ENCODE measurements at regions not wholly inside any gene's neighbourhood (a gene's known extent, or its start where the extent isn't known, plus 50 kb on each side); places are given as distances from the start of the nearest gene placed in this dataset.
"Not testable (repeated sequence)": the region's sequence is repeated elsewhere in the genome, so short reads cannot be mapped to it uniquely, and the experiment has no call there.

DNA sequence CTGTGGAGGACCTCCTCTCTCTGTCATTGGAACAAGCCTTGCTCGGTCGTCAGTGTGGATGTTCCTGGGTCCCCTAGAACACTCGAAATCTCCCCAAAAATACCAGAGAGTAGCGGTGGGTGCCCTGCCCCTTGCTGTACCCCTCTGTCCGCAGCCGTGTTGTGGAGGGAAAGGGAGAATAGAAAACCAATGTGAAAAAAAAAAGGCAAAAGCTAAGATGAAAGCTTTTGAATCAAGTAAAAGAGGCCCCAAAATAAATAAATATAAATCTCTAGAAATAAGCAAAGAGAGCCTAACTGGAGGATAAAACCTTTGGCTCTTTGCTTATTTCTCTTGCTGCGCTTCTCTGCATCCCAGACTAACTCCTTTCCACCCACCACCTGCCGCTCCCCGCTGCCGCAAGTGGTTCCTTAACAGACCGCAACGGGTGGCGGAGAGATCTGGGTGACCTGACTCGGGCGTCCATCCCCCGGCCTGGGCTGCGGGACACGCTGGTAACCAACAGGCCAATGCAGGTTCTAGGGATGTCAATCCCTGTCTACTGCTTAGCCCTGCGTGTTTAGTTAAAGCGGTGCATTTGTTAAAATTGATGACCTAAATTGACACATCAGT is 110.0 kb downstream of the GPX5 start:
- H3K27ac Mint-ChIP-seq = no peak overlapping the region
- no peak for ATAC-seq
- peaks cover 70% of the 10 kb centered on the region for H3K27me3 Mint-ChIP-seq
- H3K36me3 Mint-ChIP-seq (ENCODE audit: low read depth) = no peaks in the 10 kb centered on the region
- DNase-seq = no peak
- peaks cover 3% of the 10 kb centered on the region for H3K9me3 Mint-ChIP-seq
- peaks cover 4% of the 10 kb centered on the region for H3K4me1 Mint-ChIP-seq
- peak overlapping the region; percentile 62 for H3K4me3 Mint-ChIP-seq

- H3K36me3 Mint-ChIP-seq (ENCODE audit: low read depth) = peaks cover 2% of the 10 kb centered on the region
- peaks cover 3% of the 10 kb centered on the region for H3K9me3 Mint-ChIP-seq
- H3K27me3 Mint-ChIP-seq = peaks cover 57% of the 10 kb centered on the region
- no peak overlapping the region for H3K27ac Mint-ChIP-seq
- no peak overlapping the region for H3K4me3 Mint-ChIP-seq
- DNase-seq = no peak
- H3K4me1 Mint-ChIP-seq = peaks cover 8% of the 10 kb centered on the region
- ATAC-seq = no peak
Observed at GRCh38 chr6:28638787-28639430, 113.2 kb downstream of the GPX5 start.

- not testable (repeated sequence) for H3K36me3 Mint-ChIP-seq (ENCODE audit: low read depth); ATAC-seq; DNase-seq; H3K27ac Mint-ChIP-seq; H3K4me3 Mint-ChIP-seq; H3K9me3 Mint-ChIP-seq; H3K4me1 Mint-ChIP-seq
- peaks cover 55% of the 10 kb centered on the region for H3K27me3 Mint-ChIP-seq
Observed at GRCh38 chr6:28639445-28640290, 114.0 kb downstream of the GPX5 start.

- Mint-ChIP-seq H3K4me1 (peaks cover 6% of the 10 kb centered on the region), H3K27me3 (peaks cover 33% of the 10 kb centered on the region), H3K4me3 (peak overlapping the region; percentile 44), H3K36me3 (ENCODE audit: low read depth) (peaks cover 2% of the 10 kb centered on the region), H3K27ac (peak overlapping the region; percentile 89), H3K9me3 (no peaks in the 10 kb centered on the region)
- peak; percentile 92 for ATAC-seq
- DNase-seq = peak; percentile 67
Observed at GRCh38 chr6:28643017-28643740, 117.5 kb downstream of the GPX5 start.

DNA sequence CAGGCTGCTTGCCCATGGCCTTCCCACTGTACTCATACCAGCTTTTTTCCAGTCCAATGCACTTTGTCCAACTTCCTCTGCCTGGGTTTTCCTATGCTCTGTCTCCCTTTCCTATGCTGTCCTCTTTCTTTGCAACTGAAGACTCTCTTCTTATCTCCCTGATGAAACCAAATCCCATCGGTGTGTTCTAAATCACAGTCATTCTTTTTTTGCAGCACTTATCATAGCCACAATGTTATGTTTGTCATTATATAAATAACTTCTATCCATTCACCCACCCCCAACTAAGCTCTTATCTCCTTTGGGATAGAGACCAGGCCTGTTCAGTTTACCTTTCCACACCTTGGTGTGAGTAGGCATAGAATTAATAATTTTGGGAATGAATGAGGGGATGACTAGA is 121.0 kb downstream of the GPX5 start:
- DNase-seq (no peak), ATAC-seq (no peak)
- Mint-ChIP-seq H3K36me3 (ENCODE audit: low read depth) (peaks cover 2% of the 10 kb centered on the region), H3K27me3 (peaks cover 56% of the 10 kb centered on the region), H3K9me3 (no peaks in the 10 kb centered on the region), H3K4me1 (peaks cover 15% of the 10 kb centered on the region), H3K27ac (no peak overlapping the region), H3K4me3 (no peak overlapping the region)

DNA sequence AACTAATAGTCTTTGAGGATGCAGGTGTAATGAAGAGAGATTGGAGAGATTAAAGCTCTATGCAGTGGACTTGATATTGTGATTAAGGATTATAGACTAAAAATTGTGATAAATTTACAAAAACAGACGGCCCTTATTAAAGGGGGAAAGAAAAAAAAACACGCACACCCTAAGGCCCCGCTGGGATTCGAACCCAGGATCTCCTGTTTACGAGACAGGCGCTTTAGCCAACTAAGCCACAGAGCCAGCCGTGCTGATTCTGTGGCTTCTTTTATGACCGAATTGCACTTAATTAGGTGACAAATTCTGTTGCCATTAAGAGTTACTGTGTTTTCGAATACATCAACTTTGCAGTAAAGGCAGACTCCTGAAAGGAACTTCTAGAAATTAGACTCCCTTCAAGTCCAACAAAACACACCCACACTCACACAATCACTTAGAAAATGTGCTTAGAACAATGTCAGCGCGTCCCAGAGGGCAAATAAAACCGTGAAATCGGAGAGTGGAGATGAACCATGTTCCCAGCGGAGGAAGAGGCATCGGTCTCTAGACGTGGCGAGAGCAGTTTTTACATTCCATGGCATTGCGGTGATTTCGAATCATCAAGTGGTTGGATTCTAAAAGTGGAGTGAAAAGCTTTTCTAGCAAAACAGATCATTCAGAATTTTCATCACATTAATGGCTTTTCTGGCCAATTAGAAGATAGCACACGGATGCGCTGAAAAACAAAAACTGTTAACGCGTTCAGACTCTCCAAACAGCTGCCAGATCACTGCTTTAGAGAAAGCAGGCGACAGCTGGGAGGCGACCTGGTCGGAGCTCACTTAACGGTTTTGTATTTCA is 122.6 kb downstream of the GPX5 start:
- Mint-ChIP-seq H3K36me3 (ENCODE audit: low read depth) (no peaks in the 10 kb centered on the region), H3K4me3 (peak overlapping the region; percentile 87), H3K4me1 (peaks cover 13% of the 10 kb centered on the region), H3K27me3 (peaks cover 58% of the 10 kb centered on the region), H3K27ac (peak overlapping the region; percentile 80), H3K9me3 (no peaks in the 10 kb centered on the region)
- peak; percentile 76 for DNase-seq
- peak; percentile 64 for ATAC-seq

DNA sequence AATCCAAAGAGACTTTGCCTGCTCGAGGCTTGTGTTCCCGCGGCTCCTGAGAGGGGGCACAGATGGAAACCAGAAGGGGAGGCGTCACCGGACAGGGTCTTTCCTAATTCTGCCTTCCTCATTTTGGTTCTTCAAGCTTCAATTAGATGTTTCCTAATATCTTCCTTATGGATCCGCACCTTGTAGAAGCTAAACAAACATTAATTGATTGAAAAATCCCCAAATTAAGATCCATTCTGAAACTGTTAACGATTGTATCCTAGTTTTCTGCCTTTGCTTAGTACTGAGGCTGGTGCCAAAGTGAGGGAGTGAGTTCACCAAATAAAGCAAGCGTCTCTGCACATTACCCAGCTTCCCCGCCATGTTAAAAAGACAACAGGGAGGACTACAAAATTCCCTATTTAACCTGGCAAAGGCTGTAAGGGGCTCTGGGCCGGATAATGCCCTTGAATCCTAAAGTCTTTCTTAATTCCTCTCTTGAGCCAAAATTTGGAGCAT is 123.2 kb downstream of the GPX5 start:
- H3K27ac Mint-ChIP-seq = no peak overlapping the region
- H3K36me3 Mint-ChIP-seq (ENCODE audit: low read depth) = no peaks in the 10 kb centered on the region
- ATAC-seq (no peak), DNase-seq (no peak)
- peaks cover 12% of the 10 kb centered on the region for H3K4me1 Mint-ChIP-seq
- peak overlapping the region; percentile 87 for H3K4me3 Mint-ChIP-seq
- H3K27me3 Mint-ChIP-seq = peaks cover 56% of the 10 kb centered on the region
- no peaks in the 10 kb centered on the region for H3K9me3 Mint-ChIP-seq

DNA sequence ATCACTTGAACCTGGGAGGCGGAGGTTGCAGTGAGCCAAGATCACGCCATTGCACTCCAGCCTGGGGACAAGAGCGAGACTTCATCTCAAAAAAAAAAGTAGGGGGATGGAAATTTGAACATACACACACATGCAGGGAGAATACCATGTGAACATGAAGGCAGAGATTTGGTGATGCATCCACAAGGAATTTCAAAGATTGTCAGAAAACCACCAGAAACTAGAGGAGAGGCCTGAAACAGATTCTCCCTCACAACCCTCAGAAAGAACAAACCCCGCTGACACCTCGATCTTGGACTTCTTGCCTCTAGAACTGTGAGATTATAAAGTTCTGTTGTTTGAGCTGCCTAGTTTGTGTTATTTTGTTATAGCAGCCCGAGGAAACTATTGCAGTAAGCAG is 125.5 kb downstream of the GPX5 start:
- Mint-ChIP-seq H3K4me1 (peaks cover 12% of the 10 kb centered on the region), H3K27me3 (peaks cover 70% of the 10 kb centered on the region), H3K9me3 (peaks cover under 1% of the 10 kb centered on the region), H3K4me3 (no peak overlapping the region), H3K36me3 (ENCODE audit: low read depth) (no peaks in the 10 kb centered on the region), H3K27ac (no peak overlapping the region)
- ATAC-seq (no peak), DNase-seq (no peak)

DNA sequence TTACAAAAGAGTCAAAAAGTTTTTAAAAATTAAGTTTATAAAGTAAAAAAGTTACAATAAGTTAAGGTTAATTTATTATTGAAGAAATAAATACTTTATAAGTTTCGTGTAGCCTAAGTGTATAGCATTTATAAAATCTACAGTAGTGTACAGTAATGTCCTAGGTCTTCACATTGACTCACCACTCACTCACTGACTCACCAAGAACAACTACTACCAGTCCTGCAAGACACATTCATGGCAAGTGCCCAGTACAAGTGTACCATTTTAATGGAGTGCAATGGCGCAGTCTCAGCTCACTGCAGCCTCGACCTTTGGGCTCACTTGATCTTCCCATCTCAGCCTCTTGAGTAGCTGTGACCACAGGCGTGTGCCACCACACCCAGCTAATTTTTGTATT is 128.2 kb downstream of the GPX5 start:
- no peak for DNase-seq
- Mint-ChIP-seq H3K4me1 (peaks cover 22% of the 10 kb centered on the region), H3K4me3 (no peak overlapping the region), H3K27ac (no peak overlapping the region), H3K27me3 (peaks cover 78% of the 10 kb centered on the region), H3K9me3 (peaks cover 4% of the 10 kb centered on the region), H3K36me3 (ENCODE audit: low read depth) (no peaks in the 10 kb centered on the region)
- ATAC-seq = no peak

DNA sequence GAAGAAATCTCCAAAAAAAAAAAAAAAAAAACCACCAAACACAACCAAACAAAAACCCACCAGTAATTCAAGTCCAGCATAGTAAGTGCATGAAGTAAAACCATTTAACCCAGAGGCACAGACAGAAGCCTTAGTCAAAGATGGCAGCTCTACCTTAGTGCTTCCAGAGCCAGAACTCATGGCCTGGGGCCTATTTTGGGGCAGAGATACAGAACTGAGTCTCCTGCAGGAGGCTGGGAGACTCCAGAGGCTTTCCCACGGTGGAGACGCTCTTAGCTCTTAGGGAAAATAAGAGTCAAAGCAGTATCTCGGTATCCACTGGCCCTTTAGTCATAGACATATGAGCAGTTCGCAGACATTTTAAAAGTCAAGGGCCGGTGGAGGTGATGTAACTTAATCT is 129.5 kb downstream of the GPX5 start:
- H3K27me3 Mint-ChIP-seq = peaks cover 78% of the 10 kb centered on the region
- ATAC-seq (no peak), DNase-seq (no peak)
- peaks cover 4% of the 10 kb centered on the region for H3K9me3 Mint-ChIP-seq
- H3K4me3 Mint-ChIP-seq = no peak overlapping the region
- H3K36me3 Mint-ChIP-seq (ENCODE audit: low read depth) = no peaks in the 10 kb centered on the region
- peaks cover 26% of the 10 kb centered on the region for H3K4me1 Mint-ChIP-seq
- H3K27ac Mint-ChIP-seq = no peak overlapping the region

GRCh38 chr6:28656715-28657114 is 131.0 kb downstream of the GPX5 start:
- no peak for ATAC-seq
- DNase-seq = no peak
- Mint-ChIP-seq H3K36me3 (ENCODE audit: low read depth) (no peaks in the 10 kb centered on the region), H3K27ac (no peak overlapping the region), H3K9me3 (peaks cover 4% of the 10 kb centered on the region), H3K4me1 (peaks cover 26% of the 10 kb centered on the region), H3K27me3 (peaks cover 72% of the 10 kb centered on the region), H3K4me3 (no peak overlapping the region)

DNA sequence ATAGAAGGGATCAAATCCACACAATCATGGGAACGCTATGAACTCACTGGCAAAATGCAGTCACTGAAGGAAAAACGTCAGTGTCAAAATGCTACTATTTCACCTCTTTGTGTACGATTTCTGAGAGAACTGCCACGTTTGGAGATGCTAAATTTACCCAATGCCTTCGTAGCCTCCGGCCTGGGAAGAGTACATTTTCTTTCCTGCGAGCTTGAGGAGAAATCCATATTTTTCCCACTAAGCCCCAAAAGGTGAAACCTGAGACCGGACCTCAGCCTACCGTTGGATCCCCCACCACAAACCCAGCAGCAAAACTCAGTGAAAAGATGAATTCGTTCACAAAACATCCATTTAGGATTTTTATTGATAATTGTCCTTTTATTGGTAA is 131.7 kb downstream of the GPX5 start:
- DNase-seq (no peak), ATAC-seq (no peak)
- Mint-ChIP-seq H3K4me3 (peak overlapping the region; percentile 71), H3K27ac (no peak overlapping the region), H3K27me3 (peaks cover 68% of the 10 kb centered on the region), H3K36me3 (ENCODE audit: low read depth) (no peaks in the 10 kb centered on the region), H3K9me3 (peaks cover 4% of the 10 kb centered on the region), H3K4me1 (peaks cover 26% of the 10 kb centered on the region)

DNA sequence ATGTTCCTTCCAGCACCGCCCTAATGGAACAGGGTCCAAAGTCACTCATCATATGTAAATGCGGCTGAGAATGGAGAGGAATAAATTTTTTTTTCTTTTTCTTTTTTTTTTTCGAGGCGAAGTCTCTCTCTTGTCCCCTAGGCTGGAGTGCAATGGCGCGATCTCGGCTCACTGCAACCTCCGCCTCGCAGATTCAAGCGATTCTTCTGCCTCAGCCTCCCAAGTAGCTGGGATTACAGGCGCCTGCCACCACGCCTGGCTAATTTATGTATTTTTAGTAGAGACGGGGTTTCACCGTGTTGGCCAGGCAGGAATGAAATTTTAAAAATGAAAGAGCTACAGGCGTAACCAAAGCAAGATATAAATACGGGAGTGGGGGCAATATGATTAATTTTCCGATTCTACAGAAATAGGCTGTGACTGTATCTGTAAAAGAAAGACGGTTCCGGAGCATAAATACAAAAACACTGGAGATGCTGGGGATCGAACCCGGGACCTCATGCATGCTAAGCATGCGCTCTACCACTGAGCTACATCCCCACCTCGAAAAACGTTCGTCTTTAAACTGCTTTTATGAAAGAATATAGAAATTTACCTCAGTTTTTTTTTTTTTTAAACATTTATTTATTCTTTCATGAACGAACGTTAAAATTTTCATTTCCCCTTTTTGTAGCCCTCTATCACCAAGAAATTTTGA is 132.2 kb downstream of the GPX5 start:
- Mint-ChIP-seq H3K9me3 (peaks cover 4% of the 10 kb centered on the region), H3K4me3 (peak overlapping the region; percentile 71), H3K27ac (peak overlapping the region; percentile 87), H3K4me1 (peaks cover 26% of the 10 kb centered on the region), H3K36me3 (ENCODE audit: low read depth) (no peaks in the 10 kb centered on the region), H3K27me3 (peaks cover 72% of the 10 kb centered on the region)
- DNase-seq (peak; percentile 66), ATAC-seq (peak; percentile 99)
